ENCODE measurements at regions not wholly inside any gene's neighbourhood (a gene's known extent, or its start where the extent isn't known, plus 50 kb on each side); places are given as distances from the start of the nearest gene placed in this dataset.

DNA sequence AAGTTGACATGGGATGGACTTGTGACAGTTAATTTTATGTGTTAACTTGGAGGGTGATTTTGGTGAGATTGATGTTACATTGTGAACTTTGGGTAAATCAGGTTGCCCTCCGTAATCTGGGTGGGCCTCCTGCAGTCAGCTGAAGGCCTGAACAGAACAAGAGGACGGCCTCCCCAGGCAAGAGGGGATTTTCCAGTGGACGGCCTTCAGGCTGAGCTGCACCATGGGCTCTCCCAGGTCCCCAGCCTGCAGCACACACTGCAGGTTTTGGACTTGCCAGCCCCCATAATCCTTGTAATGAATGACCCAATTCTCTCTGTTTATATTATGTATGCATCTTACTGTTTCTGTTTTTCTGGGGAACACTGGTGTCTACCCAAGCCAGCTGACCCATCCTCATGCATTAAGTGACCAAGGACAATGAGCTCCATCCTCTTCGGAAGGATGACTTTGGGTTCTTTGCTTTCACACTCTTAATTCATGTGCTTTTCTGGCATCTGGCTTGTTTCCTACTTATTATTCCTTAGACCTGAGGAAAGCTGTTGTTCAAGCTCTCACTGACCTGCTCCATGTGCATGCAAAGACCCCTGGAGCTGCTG, 64.2 kb downstream of the DACT2 start:
- Histone ChIP-seq H3K4me3 (no peak overlapping the region), H3K27ac (no peak overlapping the region), H3K4me1 (ENCODE audit: control insufficient read depth in 1 of 2, low read depth in 2 of 2) (no peaks in the 10 kb centered on the region), H3K27me3 (replicated peaks; ENCODE audit: insufficient read depth) (no peaks in the 10 kb centered on the region), H3K36me3 (no peaks in the 10 kb centered on the region), H3K9me3 (no peaks in the 10 kb centered on the region)
- TF ChIP-seq, protein P1, sequence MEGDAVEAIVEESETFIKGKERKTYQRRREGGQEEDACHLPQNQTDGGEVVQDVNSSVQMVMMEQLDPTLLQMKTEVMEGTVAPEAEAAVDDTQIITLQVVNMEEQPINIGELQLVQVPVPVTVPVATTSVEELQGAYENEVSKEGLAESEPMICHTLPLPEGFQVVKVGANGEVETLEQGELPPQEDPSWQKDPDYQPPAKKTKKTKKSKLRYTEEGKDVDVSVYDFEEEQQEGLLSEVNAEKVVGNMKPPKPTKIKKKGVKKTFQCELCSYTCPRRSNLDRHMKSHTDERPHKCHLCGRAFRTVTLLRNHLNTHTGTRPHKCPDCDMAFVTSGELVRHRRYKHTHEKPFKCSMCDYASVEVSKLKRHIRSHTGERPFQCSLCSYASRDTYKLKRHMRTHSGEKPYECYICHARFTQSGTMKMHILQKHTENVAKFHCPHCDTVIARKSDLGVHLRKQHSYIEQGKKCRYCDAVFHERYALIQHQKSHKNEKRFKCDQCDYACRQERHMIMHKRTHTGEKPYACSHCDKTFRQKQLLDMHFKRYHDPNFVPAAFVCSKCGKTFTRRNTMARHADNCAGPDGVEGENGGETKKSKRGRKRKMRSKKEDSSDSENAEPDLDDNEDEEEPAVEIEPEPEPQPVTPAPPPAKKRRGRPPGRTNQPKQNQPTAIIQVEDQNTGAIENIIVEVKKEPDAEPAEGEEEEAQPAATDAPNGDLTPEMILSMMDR (IDR thresholded peaks at IDR 0.05), result no peak
- DNase-seq (ENCODE audit: low spot score) (no peak), ATAC-seq (ENCODE audit: insufficient number of reproducible peaks, low FRiP score, low read depth) (no peak)

DNA sequence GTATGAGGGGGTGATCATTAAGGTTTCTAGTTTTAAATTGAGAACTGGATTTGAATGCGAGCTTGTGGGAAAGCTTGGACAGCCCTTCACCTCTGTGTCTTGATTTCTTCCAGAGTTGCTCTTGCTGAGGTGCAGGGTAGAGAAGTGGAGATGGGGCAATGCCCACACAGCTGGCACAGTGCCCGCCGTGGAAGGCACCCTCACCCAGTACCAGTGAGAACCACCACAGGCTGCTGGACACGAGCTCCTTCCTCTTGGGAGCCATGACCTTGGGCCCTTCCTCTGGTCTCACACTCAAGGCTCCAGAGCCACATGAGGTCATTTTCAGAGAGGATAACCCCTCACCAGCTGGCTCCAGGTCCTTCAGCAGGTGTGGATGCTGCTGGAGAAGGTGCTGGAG, 67.3 kb downstream of the DACT2 start:
- Histone ChIP-seq H3K4me1 (ENCODE audit: control insufficient read depth in 1 of 2, low read depth in 2 of 2) (no peaks in the 10 kb centered on the region), H3K27ac (no peak overlapping the region), H3K36me3 (no peaks in the 10 kb centered on the region), H3K27me3 (replicated peaks; ENCODE audit: insufficient read depth) (no peaks in the 10 kb centered on the region), H3K4me3 (no peak overlapping the region), H3K9me3 (no peaks in the 10 kb centered on the region)
- DNase-seq (ENCODE audit: low spot score), result no peak
- no peak for ATAC-seq (ENCODE audit: insufficient number of reproducible peaks, low FRiP score, low read depth)
- TF ChIP-seq, protein P1 (IDR thresholded peaks at IDR 0.05), result no peak

DNA sequence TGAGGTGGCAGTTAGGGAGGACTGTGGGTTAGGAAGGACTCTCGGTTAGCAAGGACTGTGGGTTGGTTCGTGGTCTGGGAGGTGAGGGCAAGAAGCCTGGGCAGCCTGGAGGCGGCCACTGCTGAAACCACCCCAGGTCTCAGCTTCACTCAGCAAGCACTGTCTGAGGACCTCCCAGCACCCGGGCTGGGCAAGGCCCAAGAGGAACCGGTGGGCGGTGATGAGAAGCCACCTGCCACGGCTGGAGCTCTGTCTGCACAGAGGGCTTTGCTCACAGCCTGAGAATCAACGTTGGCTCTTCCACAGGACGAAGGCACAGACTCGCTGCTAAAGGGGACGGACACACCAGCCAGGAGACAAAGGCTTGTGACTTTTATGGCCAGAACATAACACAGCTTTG, 69.3 kb downstream of the DACT2 start:
- H3K9me3 ChIP-seq, result no peaks in the 10 kb centered on the region
- DNase-seq (ENCODE audit: low spot score), result no peak
- H3K36me3 ChIP-seq, result no peaks in the 10 kb centered on the region
- TF ChIP-seq, protein P1 (IDR thresholded peaks at IDR 0.05), result no peak
- H3K4me3 ChIP-seq, result no peak overlapping the region
- no peak overlapping the region for H3K27ac ChIP-seq
- no peaks in the 10 kb centered on the region for H3K27me3 ChIP-seq (replicated peaks; ENCODE audit: insufficient read depth)
- no peak for ATAC-seq (ENCODE audit: insufficient number of reproducible peaks, low FRiP score, low read depth)
- H3K4me1 ChIP-seq (ENCODE audit: control insufficient read depth in 1 of 2, low read depth in 2 of 2), result no peaks in the 10 kb centered on the region

DNA sequence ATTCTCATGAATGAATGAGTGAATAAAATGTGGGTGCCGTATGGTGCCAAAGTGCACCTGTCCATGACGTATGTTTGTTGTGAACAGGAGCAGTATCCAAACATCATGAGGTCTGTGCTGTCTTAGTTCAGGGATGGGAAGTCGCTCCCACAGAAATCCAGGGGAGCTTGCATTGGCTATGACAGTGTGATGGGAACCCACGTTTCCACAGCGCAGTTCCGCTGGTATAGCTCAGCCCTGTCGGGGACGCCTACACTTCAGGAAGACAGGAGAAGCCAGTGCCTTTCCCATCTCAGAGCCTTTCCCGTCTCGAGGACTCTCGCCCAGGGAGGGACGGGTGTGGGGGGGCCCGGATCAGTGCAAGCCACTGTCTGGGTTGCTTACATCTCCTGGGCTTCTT, 69.8 kb downstream of the DACT2 start:
- TF ChIP-seq, protein P1 (IDR thresholded peaks at IDR 0.05), result no peak
- Histone ChIP-seq H3K27ac (no peak overlapping the region), H3K36me3 (no peaks in the 10 kb centered on the region), H3K4me1 (ENCODE audit: control insufficient read depth in 1 of 2, low read depth in 2 of 2) (no peaks in the 10 kb centered on the region), H3K27me3 (replicated peaks; ENCODE audit: insufficient read depth) (no peaks in the 10 kb centered on the region), H3K9me3 (no peaks in the 10 kb centered on the region), H3K4me3 (no peak overlapping the region)
- ATAC-seq (ENCODE audit: insufficient number of reproducible peaks, low FRiP score, low read depth) (no peak), DNase-seq (ENCODE audit: low spot score) (no peak)

DNA sequence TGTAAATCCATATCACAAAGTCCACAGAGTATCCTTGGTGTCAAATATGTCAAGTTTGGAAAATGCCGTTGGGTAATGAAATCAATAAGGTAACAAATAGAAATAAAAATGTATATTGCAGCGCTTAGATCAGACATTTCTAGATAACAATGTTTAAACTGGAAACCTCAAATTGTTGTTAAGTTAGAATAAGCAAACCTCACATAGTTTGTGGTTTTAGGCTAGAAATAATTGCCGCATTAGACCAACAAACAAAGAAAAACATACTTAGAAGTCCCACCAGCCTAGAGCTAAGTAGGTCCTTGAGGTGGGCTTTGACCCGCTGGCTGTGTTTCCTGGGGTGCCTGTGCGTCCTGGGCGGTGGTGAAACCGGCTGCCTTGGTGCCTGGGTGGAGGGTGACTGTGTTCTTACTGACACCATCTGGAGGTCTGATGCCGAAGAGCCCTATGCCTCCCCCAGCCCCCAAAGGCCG, 71.4 kb downstream of the DACT2 start:
- TF ChIP-seq, protein P1 (IDR thresholded peaks at IDR 0.05), result no peak
- H3K9me3 ChIP-seq, result no peaks in the 10 kb centered on the region
- H3K4me1 ChIP-seq (ENCODE audit: control insufficient read depth in 1 of 2, low read depth in 2 of 2), result no peaks in the 10 kb centered on the region
- H3K4me3 ChIP-seq, result no peak overlapping the region
- H3K27me3 ChIP-seq (replicated peaks; ENCODE audit: insufficient read depth), result no peaks in the 10 kb centered on the region
- no peak overlapping the region for H3K27ac ChIP-seq
- DNase-seq (ENCODE audit: low spot score), result no peak
- H3K36me3 ChIP-seq, result no peaks in the 10 kb centered on the region
- no peak for ATAC-seq (ENCODE audit: insufficient number of reproducible peaks, low FRiP score, low read depth)
